ENCODE measurements at regions not wholly inside any gene's neighbourhood (a gene's known extent, or its start where the extent isn't known, plus 50 kb on each side); places are given as distances from the start of the nearest gene placed in this dataset.

DNA sequence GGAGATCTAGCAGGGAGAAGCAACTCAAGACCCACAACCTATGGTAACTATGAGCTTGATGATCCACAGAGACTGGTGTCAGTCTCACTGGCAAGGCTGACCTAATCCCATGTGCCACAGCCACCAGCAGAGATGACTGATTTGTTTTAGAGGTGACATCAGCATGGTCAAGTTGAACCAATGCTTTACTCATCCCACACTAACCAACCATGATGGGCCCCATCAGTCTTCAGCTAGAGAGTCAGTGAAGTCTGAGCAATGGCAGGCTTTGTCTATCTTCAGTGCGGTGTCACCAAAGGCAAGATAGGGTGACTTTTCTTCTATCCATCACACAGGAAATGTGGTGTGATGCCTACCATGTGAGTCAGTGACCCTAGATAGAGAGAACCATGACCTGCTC, 1470.7 kb downstream of the NCAM2 start:
- Histone ChIP-seq H3K4me1 (ENCODE audit: low read length) (no peaks in the 10 kb centered on the region), H3K36me3 (replicated peaks; ENCODE audit: low read depth, low read length) (no peaks in the 10 kb centered on the region), H3K9ac (ENCODE audit: low read length) (no peak overlapping the region), H2AFZ (ENCODE audit: low read depth, low read length) (no peak overlapping the region), H3K79me2 (ENCODE audit: low read length) (no peaks in the 10 kb centered on the region), H3K27me3 (ENCODE audit: low read depth, low read length) (no peaks in the 10 kb centered on the region), H3K27ac (ENCODE audit: low read length) (no peak overlapping the region), H3K4me2 (ENCODE audit: low read length) (no peak overlapping the region), H3K9me3 (ENCODE audit: insufficient read depth, low read length) (no peaks in the 10 kb centered on the region), H3K4me3 (ENCODE audit: low read length) (no peak overlapping the region), H4K20me1 (ENCODE audit: insufficient read depth, low read length) (no peaks in the 10 kb centered on the region)
- TF ChIP-seq EZH2phosphoT487 (IDR thresholded peaks at IDR 0.05; ENCODE audit: low read depth), result no peak
- TF ChIP-seq, protein P1, sequence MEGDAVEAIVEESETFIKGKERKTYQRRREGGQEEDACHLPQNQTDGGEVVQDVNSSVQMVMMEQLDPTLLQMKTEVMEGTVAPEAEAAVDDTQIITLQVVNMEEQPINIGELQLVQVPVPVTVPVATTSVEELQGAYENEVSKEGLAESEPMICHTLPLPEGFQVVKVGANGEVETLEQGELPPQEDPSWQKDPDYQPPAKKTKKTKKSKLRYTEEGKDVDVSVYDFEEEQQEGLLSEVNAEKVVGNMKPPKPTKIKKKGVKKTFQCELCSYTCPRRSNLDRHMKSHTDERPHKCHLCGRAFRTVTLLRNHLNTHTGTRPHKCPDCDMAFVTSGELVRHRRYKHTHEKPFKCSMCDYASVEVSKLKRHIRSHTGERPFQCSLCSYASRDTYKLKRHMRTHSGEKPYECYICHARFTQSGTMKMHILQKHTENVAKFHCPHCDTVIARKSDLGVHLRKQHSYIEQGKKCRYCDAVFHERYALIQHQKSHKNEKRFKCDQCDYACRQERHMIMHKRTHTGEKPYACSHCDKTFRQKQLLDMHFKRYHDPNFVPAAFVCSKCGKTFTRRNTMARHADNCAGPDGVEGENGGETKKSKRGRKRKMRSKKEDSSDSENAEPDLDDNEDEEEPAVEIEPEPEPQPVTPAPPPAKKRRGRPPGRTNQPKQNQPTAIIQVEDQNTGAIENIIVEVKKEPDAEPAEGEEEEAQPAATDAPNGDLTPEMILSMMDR (IDR thresholded peaks at IDR 0.05; ENCODE audit: low read depth, low read length), result no peak

DNA sequence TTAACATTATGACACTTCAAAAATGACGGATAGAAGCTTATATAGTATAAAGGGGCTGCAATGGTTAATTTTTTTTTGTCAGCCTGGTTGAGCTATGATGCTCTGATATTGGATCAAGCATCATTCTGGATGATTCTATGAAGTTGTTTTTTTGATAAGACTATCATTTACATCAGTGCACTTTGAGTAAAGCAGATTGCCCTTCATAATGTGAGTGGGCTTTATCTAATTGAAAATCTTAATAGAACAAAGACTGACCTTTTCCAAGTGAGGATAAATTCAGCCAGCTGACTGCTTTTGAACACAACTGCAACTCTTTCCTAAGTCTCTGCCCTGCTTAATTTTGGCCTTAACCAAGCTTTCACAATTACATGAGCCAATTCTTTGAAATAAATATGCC, 1476.2 kb downstream of the NCAM2 start:
- Histone ChIP-seq H3K79me2 (ENCODE audit: low read length) (no peaks in the 10 kb centered on the region), H3K4me3 (ENCODE audit: low read length) (no peak overlapping the region), H4K20me1 (ENCODE audit: insufficient read depth, low read length) (no peaks in the 10 kb centered on the region), H3K4me2 (ENCODE audit: low read length) (no peak overlapping the region), H3K36me3 (replicated peaks; ENCODE audit: low read depth, low read length) (no peaks in the 10 kb centered on the region), H2AFZ (ENCODE audit: low read depth, low read length) (no peak overlapping the region), H3K9ac (ENCODE audit: low read length) (no peak overlapping the region), H3K9me3 (ENCODE audit: insufficient read depth, low read length) (no peaks in the 10 kb centered on the region), H3K4me1 (ENCODE audit: low read length) (no peaks in the 10 kb centered on the region), H3K27me3 (ENCODE audit: low read depth, low read length) (no peaks in the 10 kb centered on the region), H3K27ac (ENCODE audit: low read length) (no peak overlapping the region)
- TF ChIP-seq, protein P1 (IDR thresholded peaks at IDR 0.05; ENCODE audit: low read depth, low read length), result no peak
- TF ChIP-seq EZH2phosphoT487 (IDR thresholded peaks at IDR 0.05; ENCODE audit: low read depth), result no peak

DNA sequence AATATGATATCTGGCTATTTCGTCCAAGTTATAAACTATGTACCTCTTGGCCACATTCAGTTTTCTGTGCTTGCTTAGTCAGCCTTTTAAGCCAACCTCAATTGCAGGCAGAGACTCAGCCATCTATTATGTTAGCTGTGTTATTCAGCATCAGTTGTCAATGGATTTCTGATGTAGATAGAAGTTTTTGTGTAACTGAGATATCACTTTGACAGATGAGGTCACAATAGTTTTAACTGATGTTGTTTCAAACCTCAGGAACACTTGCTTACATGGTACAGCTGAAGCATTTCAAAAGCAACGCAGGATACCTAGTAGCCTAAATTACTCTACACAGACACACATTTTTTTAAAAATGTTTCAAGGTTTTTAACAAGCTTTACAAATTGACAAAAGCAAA, 1478.0 kb downstream of the NCAM2 start:
- H3K27ac ChIP-seq (ENCODE audit: low read length), result no peak overlapping the region
- TF ChIP-seq, protein P1 (IDR thresholded peaks at IDR 0.05; ENCODE audit: low read depth, low read length), result no peak
- no peak for TF ChIP-seq EZH2phosphoT487 (IDR thresholded peaks at IDR 0.05; ENCODE audit: low read depth)
- no peak overlapping the region for H3K4me2 ChIP-seq (ENCODE audit: low read length)

DNA sequence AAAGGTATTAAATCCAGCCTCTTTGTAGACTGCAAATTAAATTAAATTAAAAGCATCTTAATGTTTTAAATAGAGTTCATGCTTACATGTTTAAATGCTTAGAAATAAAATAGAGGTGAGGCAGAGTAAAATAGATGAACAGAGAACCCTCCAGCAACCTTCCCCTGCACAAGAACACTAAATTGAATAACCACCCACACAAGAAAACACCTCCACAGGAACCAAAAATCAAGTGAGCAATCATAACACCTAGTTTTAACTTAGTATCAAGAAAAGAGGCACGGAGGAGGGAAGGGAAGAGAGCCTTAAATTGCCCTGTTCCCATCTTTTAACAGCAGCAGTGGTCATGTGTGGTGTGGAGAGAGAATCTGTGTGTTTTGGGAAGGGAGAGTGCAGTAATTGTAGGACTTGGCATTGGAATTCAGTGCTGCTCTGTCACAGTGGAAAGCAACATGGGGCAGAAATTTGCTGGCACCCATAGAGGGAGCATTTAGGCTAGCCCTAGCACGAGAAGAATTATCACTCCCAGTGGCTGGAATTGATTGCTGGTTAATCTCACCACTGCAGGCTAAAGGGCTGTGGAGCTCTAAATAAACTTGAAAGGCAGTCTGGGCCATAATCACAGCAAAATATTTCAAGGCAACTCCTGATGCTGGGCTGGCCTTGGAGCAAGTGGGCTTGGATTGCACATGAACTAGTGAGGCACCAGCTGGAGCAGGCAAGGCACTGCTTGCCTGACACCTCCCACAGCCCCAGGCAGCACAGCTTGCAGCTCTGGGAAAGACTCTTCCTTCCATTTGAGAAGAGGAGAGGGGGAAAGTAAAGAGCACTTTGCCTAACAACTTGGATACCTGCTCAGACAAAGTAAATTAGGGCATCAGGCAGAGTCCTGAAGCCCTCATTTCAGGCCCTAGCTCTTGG, 1478.8 kb downstream of the NCAM2 start:
- Histone ChIP-seq H3K79me2 (ENCODE audit: low read length) (no peaks in the 10 kb centered on the region), H4K20me1 (ENCODE audit: insufficient read depth, low read length) (no peaks in the 10 kb centered on the region), H3K36me3 (replicated peaks; ENCODE audit: low read depth, low read length) (no peaks in the 10 kb centered on the region), H3K4me3 (ENCODE audit: low read length) (no peak overlapping the region), H2AFZ (ENCODE audit: low read depth, low read length) (no peak overlapping the region), H3K9me3 (ENCODE audit: insufficient read depth, low read length) (no peaks in the 10 kb centered on the region), H3K9ac (ENCODE audit: low read length) (no peak overlapping the region), H3K4me1 (ENCODE audit: low read length) (no peaks in the 10 kb centered on the region), H3K4me2 (ENCODE audit: low read length) (no peak overlapping the region), H3K27ac (ENCODE audit: low read length) (no peak overlapping the region), H3K27me3 (ENCODE audit: low read depth, low read length) (no peaks in the 10 kb centered on the region)
- no peak for TF ChIP-seq EZH2phosphoT487 (IDR thresholded peaks at IDR 0.05; ENCODE audit: low read depth)
- TF ChIP-seq, protein P1 (IDR thresholded peaks at IDR 0.05; ENCODE audit: low read depth, low read length), result no peak

More for the DNA sequence above, 1478.0 kb downstream of the NCAM2 start:
- no peak overlapping the region for H3K9ac ChIP-seq (ENCODE audit: low read length)
- H3K9me3 ChIP-seq (ENCODE audit: insufficient read depth, low read length), result no peaks in the 10 kb centered on the region
- no peak overlapping the region for H2AFZ ChIP-seq (ENCODE audit: low read depth, low read length)
- no peaks in the 10 kb centered on the region for H3K36me3 ChIP-seq (replicated peaks; ENCODE audit: low read depth, low read length)
- no peaks in the 10 kb centered on the region for H3K79me2 ChIP-seq (ENCODE audit: low read length)
- H3K4me3 ChIP-seq (ENCODE audit: low read length), result no peak overlapping the region
- H3K27me3 ChIP-seq (ENCODE audit: low read depth, low read length), result no peaks in the 10 kb centered on the region
- H3K4me1 ChIP-seq (ENCODE audit: low read length), result no peaks in the 10 kb centered on the region
- no peaks in the 10 kb centered on the region for H4K20me1 ChIP-seq (ENCODE audit: insufficient read depth, low read length)

Measured in OCI-LY3 (cell line).